Heart left ventricle (tissue), 16 donors: ENCODE measurements at regions not wholly inside any gene's neighbourhood (a gene's known extent, or its start where the extent isn't known, plus 50 kb on each side); places are given as distances from the start of the nearest gene placed in this dataset.

Experiments used
- ATAC-seq, 4 donors: fragments of 200-7000 bp; cut with Tn5 transposase; one replicate each; pipeline ENCODE4 v1.9.1; 2020 to 2022; ENCODE audit warnings: moderate library complexity in 4 of 4, mild to moderate bottlenecking in 3 of 4, moderate number of reproducible peaks in 1 of 4
- DNase-seq, 5 donors: peaks; one replicate each; pipeline ENCODE4 v3.0.0-alpha.2; 2020
- H3K27ac ChIP-seq, 12 donors: fragments of 200-600 bp; sonication (generic) in 4 of 12; one replicate each; pipeline versions ENCODE4 v1.5.0 to v1.8.0; 2016 to 2022; ENCODE audit warnings: mild to moderate bottlenecking in 2 of 12
- H3K27me3 ChIP-seq, 9 donors: fragments of 200-600 bp; sonication (generic) in 2 of 9; one replicate each; pipeline versions ENCODE4 v1.5.1 to v1.8.0; 2016 to 2022; ENCODE audit warnings: mild to moderate bottlenecking in 3 of 9
- H3K36me3 ChIP-seq, 9 donors: fragments of 200-600 bp; sonication (generic) in 2 of 9; one replicate each; pipeline versions ENCODE4 v1.5.0 to v1.8.0; 2018 to 2022; ENCODE audit warnings: mild to moderate bottlenecking in 2 of 9
- H3K4me1 ChIP-seq, 12 donors: fragments of 200-600 bp; sonication (generic) in 4 of 12; one replicate each; pipeline versions ENCODE4 v1.5.0 to v1.8.0; 2016 to 2022; ENCODE audit warnings: mild to moderate bottlenecking in 3 of 12
- H3K4me3 ChIP-seq, 12 donors: fragments of 200-600 bp; sonication (generic) in 4 of 12; one replicate each; pipeline versions ENCODE4 v1.5.0 to v1.8.0; 2017 to 2022; ENCODE audit warnings: mild to moderate bottlenecking in 9 of 12, moderate library complexity in 4 of 12
- H3K9me3 ChIP-seq, 12 donors: fragments of 200-600 bp; sonication (generic) in 4 of 12; one replicate each; pipeline versions ENCODE4 v1.5.0 to v1.8.0; 2016 to 2022; ENCODE audit warnings: mild to moderate bottlenecking in 1 of 12
- CTCF ChIP-seq, 12 donors: fragments of 200-600 bp; sonication (generic) in 4 of 12; IDR thresholded peaks; one replicate each; pipeline versions ENCODE4 v1.5.0 to v1.8.0; 2018 to 2022; ENCODE audit warnings: antibody characterized with exemption in 12 of 12, mild to moderate bottlenecking in 5 of 12
- POLR2A ChIP-seq, 2 donors: fragments of 450-650 bp; IDR thresholded peaks; one replicate each; pipeline ENCODE4 v1.6.1; 2017; ENCODE audit warnings: antibody characterized with exemption in 2 of 2, mild to moderate bottlenecking in 2 of 2, moderate library complexity in 2 of 2
- WGBS, 4 donors: extraction: QIAGEN DNeasy Blood & Tissue Kit in 2 of 4; methylation state at CpG; one replicate each; pipeline versions ENCODE4 v1.1.5 to v1.1.7; 2013 to 2018; 5-methylcytosine and 5-hydroxymethylcytosine counted together
- intact Hi-C, 10 donors: fragments of 100-400 bp; cut with DNase I; formaldehyde crosslinking; loops; one replicate each; pipeline versions ENCODE4 v1.11.1 to v1.14.2; 2022
- donor health status: ischemic (EF 13 %, LVEDD 7.1; RV severe dilation, severe dysfunction).
- donor health status: healthy with polysubstance abuse.
- donor health status: DM: no; HTN: yes; CAD: no.
- donor health status: DM: no; HTN: no; CAD: no.
- donor health status: ischemic (EF 25% LVEDD 6.9; RV normal size, moderate dysfunction).
- donor health status: ischemic (EF 25% LVEDD 5.7; RV mildly dilated, moderate dysfunction).
- donor health status: healthy.
- donor health status: DM: yes; HTN: yes; CAD: no.
- donor health status: ischemic (EF 35%, LVEDD 5.7; RV mildly dilated, moderate dysfunction).
- donor health status: nonischemic (EF 11% LVEDD 7.7; RV severe dilation, severe dysfunction).
- donor health status: DM: yes; HTN: yes; CAD: no.
- donor health status: PGD.
- donor health status: ischemic (EF 29% LVEDD 5.4; RV normal size, mild dysfunction).
- donor health status: nonischemic (EF 23%, LVEDD 6.1; RV moderate dilation, normal function).

- H3K36me3 ChIP-seq = no peaks in the 10 kb centered on the region
- no peak for TF ChIP-seq CTCF (IDR thresholded peaks at IDR 0.05)
- TF ChIP-seq POLR2A (IDR thresholded peaks at IDR 0.05) = no peak
- H3K9me3 ChIP-seq = no peaks in the 10 kb centered on the region
- ATAC-seq = no peak
- no peaks in the 10 kb centered on the region for H3K4me1 ChIP-seq
- peaks cover 0 to 10% (median 0%) of the 10 kb centered on the region in 9 donors for H3K27me3 ChIP-seq
- no peak overlapping the region for H3K27ac ChIP-seq
- no peak overlapping the region for H3K4me3 ChIP-seq
- intact Hi-C loops = no loop called here
- no peak for DNase-seq
- WGBS, 4 donors = 47 to 93% (median 68%) methylated on average over 1 of the region's 1 CpG
These were observed 192.2 kb downstream of the MID1IP1 start for GRCh38 chrX:38993500-38993899.

- no peak overlapping the region for H3K27ac ChIP-seq
- TF ChIP-seq CTCF (IDR thresholded peaks at IDR 0.05) (no peak), POLR2A (IDR thresholded peaks at IDR 0.05) (no peak)
- H3K36me3 ChIP-seq = no peaks in the 10 kb centered on the region
- no peak overlapping the region for H3K4me3 ChIP-seq
- no peaks in the 10 kb centered on the region for H3K4me1 ChIP-seq
- DNase-seq (no peak), ATAC-seq (no peak)
- intact Hi-C loops = no loop called here
- WGBS, 4 donors = 72 to 89% (median 77%) methylated on average over 2 of the region's 2 CpGs
- peaks cover 0 to 7% (median 0%) of the 10 kb centered on the region in 9 donors for H3K27me3 ChIP-seq
- H3K9me3 ChIP-seq = no peaks in the 10 kb centered on the region
These were observed 197.8 kb downstream of the MID1IP1 start for GRCh38 chrX:38999099-38999498.

- DNase-seq (no peak), ATAC-seq (no peak)
- Histone ChIP-seq H3K27ac (no peak overlapping the region), H3K9me3 (no peaks in the 10 kb centered on the region), H3K4me1 (no peaks in the 10 kb centered on the region), H3K4me3 (no peak overlapping the region), H3K36me3 (no peaks in the 10 kb centered on the region), H3K27me3 (peaks cover 0 to 3% (median 0%) of the 10 kb centered on the region in 9 donors)
- intact Hi-C loops = no loop called here
- no peak for TF ChIP-seq CTCF (IDR thresholded peaks at IDR 0.05)
- TF ChIP-seq POLR2A (IDR thresholded peaks at IDR 0.05) = no peak
- WGBS, 4 donors = 24 to 69% (median 58%) methylated on average over 2 of the region's 2 CpGs
These were observed 198.9 kb downstream of the MID1IP1 start for GRCh38 chrX:38999967-39000745.

GRCh38 chrX:39000802-39001201, 199.5 kb downstream of the MID1IP1 start:
- ATAC-seq = no peak
- 64 to 90% (median 80%) methylated on average over 1 of the region's 1 CpG for WGBS, 4 donors
- intact Hi-C loops = no loop called here

More at GRCh38 chrX:39000802-39001201, 199.5 kb downstream of the MID1IP1 start:
- no peak for DNase-seq
- no peaks in the 10 kb centered on the region for H3K9me3 ChIP-seq
- H3K4me3 ChIP-seq = no peak overlapping the region
- peaks cover 0 to 3% (median 0%) of the 10 kb centered on the region in 9 donors for H3K27me3 ChIP-seq
- no peak for TF ChIP-seq CTCF (IDR thresholded peaks at IDR 0.05)
- TF ChIP-seq POLR2A (IDR thresholded peaks at IDR 0.05) = no peak
- no peaks in the 10 kb centered on the region for H3K36me3 ChIP-seq
- H3K27ac ChIP-seq = no peak overlapping the region
- H3K4me1 ChIP-seq = no peaks in the 10 kb centered on the region
